Hepatocyte (in vitro differentiated cells): ENCODE measurements at regions not wholly inside any gene's neighbourhood (a gene's known extent, or its start where the extent isn't known, plus 50 kb on each side); places are given as distances from the start of the nearest gene placed in this dataset.

Experiments used
- CTCF ChIP-seq: fragments of 200-600 bp; sonication (generic); IDR thresholded peaks from 2 replicates; pipeline ENCODE4 v1.5.1; 2016; ENCODE audit warnings: antibody characterized with exemption, mild to moderate bottlenecking; ENCODE audit not compliant: poor library complexity
- EZH2 ChIP-seq: fragments of 200-600 bp; sonication (generic); IDR thresholded peaks from 2 replicates; pipeline ENCODE4 v1.6.1; 2016; ENCODE audit warnings: antibody characterized with exemption, mild to moderate bottlenecking, borderline replicate concordance
- EZH2phosphoT487 ChIP-seq: fragments of 200-600 bp; sonication (generic); IDR thresholded peaks from one replicate; pipeline ENCODE4 v1.6.1; 2018; ENCODE audit warnings: antibody characterized with exemption, mild to moderate bottlenecking, low read depth, moderate library complexity; ENCODE audit not compliant: unreplicated experiment, severe bottlenecking

- no peak for TF ChIP-seq CTCF
- TF ChIP-seq EZH2, result no peak
- TF ChIP-seq EZH2phosphoT487, result no peak
Observed at GRCh38 chr7:16298221-16298620, 123.1 kb downstream of the CRPPA start.
